ENCODE measurements at regions not wholly inside any gene's neighbourhood (a gene's known extent, or its start where the extent isn't known, plus 50 kb on each side); places are given as distances from the start of the nearest gene placed in this dataset.

DNA sequence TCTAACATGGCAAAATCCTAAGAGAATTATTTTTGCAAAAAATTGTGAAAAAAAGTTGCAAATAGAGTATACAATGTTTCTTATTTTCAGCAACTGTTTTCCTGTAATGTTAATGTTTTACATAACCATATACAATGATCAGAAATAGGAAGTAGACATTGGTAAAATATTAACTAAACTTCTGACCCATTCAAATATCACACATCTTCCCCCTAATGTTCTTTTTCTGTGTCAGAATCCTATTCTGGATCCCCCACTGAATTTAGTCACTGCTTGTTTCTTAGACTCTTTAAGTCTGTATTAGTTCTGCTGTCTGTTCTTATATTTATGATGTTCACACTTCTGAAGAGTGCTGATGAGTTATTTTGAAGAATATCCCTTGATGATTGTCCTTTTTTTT lies 62.0 kb downstream of the HFE start:
- no peak for DNase-seq

DNA sequence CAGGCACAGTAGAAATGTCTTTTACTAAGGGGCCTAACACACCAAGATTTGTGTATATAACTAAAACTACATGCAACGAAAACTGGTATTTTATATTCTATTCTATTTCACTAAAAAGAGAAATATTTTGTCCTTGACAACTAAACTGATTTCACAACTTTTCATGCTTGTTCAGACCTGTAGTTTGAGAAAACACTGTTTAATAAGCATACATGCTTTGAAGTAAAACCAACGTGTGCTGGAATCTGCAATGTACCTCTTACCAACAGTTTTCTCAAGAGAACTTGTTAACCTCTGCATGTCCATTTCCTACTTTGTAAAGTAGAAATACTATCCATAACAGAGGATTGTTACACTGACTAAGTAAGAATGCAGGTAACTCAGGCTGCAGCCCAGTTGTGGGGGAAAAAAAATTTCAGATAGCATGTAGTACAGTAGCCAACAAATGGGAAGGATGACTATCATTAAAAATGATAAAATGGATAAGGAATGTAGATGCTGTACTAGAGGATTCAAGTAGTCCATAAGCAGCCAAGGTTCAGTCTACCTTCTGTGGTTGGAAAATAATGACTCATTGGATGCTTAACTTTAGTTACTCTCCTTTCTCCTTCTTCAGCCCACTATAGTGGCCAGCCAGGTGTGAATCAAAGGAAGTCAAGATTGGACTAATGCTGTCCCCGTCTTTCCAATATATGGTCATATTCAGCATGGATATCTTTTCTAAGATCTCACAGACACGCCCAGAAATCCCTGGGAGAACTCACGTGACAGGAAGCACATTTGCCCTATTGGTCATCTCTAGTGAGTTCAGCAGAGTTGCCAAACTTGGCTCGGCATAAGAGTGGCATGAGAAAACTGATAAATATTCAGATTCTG lies 65.2 kb downstream of the HFE start:
- DNase-seq: no peak

DNA sequence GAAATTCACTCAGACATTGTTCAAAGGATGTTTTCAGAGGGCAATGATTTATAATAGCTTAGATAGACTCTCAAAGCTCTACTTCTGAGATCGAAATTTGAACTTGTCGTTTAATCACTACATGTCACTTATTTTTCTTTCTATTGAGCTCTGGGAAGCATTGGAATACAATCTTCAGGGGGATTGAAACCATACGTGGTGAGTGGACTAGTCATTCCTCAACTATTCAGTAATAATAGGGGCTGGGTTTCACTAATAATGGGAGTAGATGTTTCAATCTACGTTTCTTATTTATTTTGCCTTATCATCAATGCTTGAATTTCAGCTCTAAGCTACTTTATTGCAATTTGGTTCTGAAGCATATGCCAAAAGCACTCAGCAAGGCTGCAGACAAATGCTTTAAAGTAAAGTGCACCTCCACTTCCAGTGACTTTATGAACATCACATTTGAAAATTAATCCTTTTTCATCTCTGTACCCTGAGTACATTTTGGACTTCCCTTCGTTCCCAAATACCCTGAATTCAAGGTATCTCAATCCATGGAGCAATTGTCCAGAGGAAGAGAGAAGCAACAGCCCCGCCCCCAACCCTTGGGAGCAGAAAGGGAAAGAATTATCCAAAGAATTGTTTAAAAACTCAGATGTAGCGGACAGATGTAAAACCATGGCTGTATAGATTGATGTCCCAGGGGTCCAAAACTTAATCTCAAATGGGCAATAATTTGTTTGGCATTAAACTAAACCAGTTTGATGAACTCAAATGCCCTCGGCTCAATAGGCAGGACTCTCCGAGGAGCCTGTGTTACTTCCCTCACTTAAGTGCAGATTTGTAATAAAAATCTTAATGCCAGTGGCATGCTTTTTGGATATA lies 68.1 kb downstream of the HFE start:
- DNase-seq: no peak

DNA sequence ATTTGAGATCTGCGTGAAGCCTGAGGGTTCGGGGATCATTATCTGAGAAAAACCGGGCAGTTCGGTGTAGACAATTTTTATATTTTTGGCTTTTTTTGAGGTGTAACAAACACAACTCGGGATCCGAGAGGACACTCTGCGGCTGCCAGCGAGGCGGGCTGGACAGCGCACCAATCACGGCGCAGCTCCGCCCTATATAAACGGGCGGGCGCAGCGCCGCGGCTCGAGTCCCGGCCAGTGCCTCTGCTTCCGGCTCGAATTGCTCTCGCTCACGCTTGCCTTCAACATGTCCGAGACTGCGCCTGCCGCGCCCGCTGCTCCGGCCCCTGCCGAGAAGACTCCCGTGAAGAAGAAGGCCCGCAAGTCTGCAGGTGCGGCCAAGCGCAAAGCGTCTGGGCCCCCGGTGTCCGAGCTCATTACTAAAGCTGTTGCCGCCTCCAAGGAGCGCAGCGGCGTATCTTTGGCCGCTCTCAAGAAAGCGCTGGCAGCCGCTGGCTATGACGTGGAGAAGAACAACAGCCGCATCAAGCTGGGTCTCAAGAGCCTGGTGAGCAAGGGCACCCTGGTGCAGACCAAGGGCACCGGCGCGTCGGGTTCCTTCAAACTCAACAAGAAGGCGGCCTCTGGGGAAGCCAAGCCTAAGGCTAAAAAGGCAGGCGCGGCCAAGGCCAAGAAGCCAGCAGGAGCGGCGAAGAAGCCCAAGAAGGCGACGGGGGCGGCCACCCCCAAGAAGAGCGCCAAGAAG lies 69.0 kb downstream of the HFE start:
- DNase-seq: peak; percentile 66 to 68

DNA sequence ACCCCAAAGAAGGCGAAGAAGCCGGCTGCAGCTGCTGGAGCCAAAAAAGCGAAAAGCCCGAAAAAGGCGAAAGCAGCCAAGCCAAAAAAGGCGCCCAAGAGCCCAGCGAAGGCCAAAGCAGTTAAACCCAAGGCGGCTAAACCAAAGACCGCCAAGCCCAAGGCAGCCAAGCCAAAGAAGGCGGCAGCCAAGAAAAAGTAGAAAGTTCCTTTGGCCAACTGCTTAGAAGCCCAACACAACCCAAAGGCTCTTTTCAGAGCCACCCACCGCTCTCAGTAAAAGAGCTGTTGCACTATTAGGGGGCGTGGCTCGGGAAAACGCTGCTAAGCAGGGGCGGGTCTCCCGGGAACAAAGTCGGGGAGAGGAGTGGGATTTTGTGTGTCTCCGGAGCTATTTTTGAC lies 69.6 kb downstream of the HFE start:
- DNase-seq: peak; percentile 34 to 41

DNA sequence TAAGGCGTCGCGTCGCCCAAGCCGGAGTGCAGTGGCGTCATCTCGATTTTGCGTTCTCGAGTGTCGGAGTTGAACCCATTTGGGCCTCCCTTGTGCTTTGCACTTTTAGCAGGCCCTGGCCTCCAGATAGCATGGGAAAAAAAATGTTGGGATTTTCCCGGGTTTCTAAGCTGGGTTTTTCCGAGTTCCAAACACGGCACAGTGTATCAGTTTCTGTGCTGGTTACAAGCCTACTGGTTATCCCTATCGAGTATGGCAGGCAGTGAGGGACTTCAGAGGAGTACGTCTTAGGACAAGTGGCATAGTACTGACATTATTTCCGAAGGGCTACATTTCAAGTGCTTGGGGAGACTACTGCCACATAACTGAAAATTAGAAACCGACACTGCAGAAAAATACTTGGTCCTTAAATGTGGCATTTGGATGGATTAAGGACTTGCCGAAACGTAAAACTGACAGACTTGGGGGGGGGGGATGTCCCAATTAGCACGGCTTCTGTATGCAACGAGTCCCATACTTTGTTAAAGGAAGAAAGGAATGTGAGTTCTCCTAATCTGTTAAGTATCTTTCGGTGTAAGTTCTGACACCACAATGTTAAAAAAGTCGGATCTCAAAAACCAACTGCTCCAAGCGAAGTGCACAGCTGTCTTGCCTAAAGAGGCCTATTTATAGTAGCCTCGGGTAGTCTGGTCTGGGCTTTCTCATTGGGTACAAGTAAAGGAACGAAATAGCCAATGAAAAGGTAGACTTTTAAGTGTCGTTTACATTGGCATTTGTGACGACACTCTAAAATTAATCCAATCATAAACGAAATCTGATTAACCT lies 70.2 kb downstream of the HFE start:
- no peak for DNase-seq

DNA sequence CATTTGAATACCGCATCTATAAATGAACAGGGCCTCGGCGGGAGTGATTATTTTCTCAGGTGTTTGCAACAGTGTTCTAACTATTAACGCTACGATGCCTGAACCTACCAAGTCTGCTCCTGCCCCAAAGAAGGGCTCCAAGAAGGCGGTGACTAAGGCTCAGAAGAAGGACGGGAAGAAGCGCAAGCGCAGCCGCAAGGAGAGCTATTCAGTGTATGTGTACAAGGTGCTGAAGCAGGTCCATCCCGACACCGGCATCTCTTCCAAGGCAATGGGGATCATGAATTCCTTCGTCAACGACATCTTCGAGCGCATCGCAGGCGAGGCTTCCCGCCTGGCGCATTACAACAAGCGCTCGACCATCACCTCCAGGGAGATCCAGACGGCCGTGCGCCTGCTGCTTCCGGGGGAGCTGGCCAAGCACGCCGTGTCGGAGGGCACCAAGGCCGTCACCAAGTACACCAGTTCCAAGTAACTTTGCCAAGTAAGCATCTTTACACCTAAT lies 70.9 kb downstream of the HFE start:
- DNase-seq: peak; percentile 72 to 74

DNA sequence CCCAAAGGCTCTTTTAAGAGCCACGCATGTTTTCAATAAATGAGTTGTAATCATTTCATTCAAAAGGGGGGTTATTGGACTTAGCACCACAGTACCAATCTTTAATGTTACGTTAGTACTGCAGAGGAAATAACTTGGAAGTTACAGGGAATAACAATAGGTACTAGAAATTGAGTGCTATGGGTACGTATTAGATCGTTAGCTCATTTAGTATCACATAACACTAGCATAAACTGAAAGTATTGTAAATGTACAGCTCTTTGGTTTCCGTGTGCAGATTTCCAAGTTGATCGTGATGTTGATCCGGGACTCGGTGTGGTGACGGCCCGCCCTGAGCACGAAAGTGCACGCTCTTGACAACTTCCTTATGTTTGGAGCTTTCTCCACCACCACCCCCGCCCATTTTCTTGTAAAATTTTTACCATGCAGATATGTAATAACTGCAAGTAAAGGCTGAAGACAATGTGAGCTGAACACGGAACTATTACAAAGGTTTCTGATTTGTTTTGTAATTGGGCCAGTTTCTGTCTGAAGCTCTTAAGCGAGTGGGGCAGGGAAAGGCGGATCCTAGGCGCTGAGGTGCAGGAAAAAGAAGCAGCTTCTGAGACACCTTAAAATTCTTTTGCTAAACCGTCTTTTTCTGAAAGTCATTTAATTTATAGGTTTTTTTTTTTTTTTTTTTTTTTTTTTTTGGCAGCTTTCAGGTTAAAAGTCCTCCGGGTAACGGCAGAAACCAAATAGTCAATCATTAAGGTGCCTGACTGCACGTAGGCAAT lies 71.5 kb downstream of the HFE start:
- peak; percentile 36 to 37 for DNase-seq

DNA sequence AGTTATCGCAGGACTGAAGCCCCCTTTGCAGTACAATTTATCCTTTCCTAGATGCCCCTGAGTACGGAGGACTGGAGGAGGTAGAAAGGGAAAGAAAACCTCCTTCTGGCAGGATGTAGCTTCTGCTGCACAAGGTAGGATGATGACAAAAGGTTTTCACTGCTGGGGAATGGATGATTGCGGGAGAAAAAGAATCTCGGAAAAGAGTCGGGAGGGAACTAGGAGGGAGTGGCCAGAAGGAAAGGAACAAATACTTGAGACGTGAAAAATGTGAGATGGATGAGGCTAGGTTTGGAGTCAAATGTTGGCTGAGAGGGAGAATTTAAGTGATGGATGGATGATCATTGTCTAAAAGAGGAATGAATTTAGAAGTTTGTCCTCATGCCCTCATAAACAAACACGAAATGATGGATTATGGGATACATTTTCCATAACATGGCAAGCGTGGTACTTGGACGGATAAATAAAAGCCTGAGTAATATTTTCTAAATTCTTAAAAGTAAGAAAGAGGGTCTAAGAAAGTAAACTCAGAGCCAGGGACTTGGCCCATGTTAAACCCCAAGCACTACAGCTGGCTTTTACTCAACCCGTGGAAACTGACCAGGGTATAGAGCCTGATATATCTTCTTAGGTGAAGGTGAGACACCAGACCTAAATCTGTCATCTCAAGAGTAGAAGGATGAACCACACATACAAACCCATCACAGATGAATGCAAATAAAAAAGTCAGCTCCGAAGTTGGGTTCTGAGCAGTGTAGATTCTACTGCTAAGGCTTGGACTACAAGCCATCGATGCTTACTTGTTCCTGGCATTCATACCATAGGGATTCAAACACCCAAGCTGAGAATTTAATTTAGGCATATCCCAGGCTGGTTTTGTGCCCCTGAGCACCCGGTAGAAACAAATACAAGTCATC lies 72.4 kb downstream of the HFE start:
- DNase-seq: no peak

DNA sequence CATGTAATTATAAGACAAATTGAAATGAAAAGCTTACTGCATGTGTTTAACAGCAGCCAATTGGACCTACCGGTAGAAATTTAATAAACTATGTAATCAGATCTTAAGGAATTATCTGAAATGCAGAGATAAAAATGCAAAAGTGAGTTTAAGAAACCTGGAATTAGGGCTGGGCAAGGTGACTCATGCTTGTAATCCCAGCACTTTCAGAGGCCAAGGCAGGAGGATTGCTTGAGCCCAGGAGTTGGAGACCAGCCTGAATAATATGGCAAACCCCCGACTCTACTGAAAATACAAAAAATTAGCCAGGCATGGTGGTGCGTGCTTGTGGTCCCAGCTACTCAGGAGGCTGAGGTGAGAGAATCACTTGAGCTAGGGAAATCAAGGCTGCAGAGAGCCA lies 74.1 kb downstream of the HFE start:
- DNase-seq: no peak

DNA sequence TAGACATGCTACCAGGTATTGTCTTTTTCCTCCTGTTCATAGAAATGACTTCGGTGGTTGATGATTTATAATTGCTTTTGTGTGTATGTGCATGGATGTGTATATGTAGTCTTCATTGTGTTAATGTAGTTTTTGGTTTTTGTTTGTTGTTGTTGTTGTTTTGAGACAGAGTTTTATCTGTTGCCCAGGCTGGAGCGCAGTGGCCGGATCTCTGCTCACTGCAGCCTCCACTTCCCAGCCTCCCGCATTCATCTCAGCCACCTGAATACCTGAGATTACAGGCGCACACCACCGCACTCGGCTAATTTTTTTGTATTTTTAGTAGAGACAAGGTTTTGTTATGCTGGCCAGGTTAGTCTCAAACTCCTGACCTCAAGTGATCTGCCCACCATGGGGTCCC lies 75.2 kb downstream of the HFE start:
- DNase-seq: no peak

DNA sequence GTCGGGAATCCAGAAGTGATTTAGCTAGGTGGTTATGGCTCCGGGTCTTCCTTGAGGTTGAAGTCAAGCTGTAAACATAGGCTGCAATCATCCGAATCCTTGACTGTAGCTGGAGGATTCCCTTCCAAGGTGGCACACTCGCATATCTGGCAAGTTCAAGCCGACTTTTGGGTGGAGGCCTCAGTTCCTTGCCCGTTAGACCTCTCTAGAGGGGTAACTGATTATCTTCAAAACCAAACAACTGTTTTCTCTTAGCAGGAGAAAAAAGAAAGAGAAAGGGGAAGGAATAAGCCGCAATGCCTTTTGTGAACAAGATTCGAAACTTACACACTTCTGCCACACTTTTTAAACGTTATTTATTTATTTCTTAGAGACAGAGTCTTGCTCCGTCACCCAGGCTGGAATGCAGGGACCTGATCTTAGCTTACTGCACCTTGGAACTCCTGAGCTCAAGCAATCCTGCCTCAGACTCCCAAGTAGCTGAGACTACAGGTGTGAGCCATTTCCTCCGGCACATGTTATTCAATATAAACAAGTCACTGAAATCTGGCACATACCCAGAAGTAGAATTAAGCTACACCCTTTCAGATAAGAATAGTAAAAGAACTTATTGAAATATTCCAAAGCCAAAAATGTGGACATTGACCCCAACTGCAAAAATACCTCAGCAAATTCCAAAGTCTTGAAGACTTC lies 76.3 kb downstream of the HFE start:
- DNase-seq: no peak

DNA sequence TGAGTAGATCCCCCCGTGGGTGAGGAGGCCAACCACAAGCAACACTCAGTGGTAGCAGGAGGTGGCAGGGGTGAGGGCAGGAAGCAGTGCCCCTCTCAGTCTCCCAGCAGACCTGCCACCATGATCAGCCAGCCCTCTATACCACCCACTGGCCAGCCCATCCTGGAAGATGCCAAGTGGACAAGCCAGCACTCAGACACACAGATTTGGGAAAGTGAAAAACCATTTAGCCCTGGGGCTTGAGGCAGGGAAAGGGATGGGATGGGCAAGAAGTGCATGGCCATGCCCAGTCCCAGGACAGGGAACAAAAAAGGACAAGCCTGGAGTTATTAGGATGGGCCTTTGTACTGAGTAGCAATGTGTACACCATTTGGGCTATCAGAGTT lies 76.9 kb downstream of the HFE start:
- no peak for DNase-seq

DNA sequence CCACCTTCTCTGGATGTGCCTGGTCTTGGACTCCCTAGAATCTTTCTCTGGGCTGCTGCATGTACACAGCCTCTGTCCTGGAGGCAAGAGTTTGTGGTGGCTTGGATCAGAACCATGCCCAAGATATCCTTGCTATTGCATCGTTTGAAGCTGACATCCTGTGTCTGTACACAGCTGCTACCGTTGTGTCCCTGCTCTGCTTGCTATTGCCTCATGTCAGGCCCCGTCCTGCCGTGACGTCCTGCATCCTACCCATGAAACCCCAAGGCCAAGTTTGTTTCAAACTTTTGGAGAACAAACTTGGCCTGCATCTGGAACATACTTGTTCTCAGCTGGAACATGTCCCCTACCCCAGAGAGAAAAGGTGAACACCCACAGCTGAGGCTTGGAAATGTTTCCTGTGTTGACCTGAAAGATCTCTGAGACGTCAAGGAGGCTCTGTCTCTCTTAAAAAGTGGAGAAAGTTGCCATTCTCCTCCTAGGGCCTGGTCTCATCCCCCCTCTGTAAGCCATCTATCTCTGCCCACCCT lies 78.1 kb downstream of the HFE start:
- DNase-seq: no peak

DNA sequence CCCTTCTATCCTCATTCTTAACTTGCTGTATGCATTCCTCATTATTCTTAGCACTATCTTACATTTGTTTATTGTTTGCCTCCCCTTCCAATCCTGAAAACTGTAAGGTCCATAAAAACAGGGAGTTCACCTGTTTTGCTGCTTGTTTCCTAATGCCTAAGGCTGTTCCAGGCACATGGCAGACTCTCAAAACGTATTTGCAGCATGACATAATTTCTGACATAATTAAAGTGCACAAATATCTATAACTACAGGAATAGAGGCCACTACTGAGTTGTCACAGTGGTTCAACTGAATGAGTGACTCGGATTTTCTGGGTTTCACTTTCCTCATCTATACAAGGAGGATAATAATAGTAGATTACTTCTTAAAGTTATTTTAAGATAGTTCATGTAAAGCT lies 83.0 kb downstream of the HFE start:
- DNase-seq: no peak

DNA sequence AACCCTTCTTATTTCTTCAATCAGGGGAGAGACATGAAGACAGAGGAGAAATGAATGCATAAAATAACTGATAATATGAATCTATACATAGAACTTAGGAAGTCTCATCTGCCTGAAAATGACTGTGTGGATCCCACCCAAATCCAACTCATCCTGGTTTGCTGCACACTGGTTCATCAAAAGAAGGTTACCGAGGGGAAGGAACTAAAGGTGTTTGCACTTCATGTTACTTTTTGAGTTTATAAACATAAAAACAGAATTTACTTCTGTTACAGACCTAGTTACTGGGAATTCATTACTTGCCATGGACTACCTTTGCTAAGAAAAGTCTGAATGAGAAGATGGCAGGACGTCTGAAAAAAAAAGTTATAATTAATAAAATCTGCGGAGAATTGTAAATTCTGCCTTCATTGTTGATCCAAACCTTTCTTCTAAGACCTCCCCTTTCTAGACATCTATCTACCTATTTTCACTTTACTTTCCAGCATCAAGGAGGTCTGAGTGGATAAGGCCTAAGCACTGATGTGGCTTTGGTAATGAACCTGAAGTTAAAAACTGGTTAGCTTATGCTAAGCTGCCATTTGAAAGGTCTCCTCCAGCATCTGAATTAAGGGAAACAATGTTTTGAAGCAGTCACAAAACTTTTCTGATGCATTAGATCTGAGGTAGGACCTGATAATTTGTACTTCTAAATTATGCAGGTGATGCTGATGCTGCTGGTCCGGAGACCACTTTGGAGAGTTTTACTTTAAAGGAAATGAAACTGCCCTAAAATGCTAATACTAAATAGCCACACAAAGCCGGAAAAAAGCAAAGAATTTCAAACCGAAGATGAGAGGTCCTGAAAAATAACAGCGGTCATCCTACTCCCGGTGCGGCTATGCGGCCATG lies 84.0 kb downstream of the HFE start:
- DNase-seq: no peak

DNA sequence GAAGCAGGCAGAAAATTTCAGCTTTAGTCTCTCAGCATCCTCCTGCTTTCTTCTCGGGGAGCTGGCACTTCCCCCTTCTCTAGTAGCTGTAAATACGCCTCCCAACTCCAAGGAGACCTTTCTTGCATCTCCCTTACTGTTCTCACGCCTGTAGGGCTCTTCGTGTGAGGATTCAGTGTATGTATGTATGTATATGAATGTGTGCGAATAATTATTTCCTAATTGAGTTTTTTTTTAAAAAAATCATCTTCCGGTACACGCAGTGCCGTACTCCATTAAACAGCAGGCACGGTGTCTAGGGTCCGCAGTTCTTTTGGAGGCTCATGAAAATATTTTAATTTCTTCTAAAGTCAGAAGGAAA lies 85.4 kb downstream of the HFE start:
- no peak for DNase-seq

DNA sequence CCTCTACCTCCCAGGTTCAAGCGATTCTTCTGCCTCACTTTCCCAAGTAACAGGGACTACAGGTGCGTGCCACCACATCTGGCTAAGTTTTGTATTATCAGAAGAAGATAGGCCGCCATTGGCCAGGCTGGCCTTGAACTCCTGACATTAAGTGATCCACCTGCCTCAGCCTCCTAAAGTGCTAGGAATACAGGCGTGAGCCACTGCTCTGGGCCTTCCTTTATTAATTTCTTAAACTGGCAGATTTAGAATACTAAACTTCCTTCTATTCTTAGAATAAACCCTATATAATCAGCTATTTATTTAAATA lies 86.6 kb downstream of the HFE start:
- no peak for DNase-seq

DNA sequence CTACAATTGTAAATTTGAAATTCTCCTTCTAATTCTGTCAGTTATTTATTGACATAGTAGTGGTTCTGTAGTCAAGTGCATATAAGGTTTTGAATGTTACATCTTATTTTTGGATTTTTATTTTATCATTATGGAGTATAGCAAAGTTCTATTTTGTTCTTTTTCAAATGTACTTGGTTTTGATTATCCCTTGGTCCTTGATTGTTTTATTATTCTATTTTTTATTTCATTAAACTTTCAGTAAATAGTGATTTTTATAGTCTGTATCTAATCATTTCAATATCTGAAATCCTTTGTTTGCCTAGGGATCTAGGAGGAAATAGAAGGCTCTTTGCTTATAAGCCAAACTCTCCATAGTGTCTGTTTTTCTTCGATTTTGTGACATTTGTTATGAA lies 87.8 kb downstream of the HFE start:
- no peak for DNase-seq

Measured in activated CD4-positive, alpha-beta T cell treated with anti-CD3 and anti-CD28 coated beads, Interleukin-2, amount 50 U/mL, for 4 hours (primary cell).